A549 (cell line): ENCODE measurements at regions not wholly inside any gene's neighbourhood (a gene's known extent, or its start where the extent isn't known, plus 50 kb on each side); places are given as distances from the start of the nearest gene placed in this dataset.

Experiments
- TF ChIP-seq, protein P1 (sequence below): IDR thresholded peaks from 2 replicates; pipeline ENCODE4 v1.6.1; 2012; ENCODE audit warnings: low read depth, borderline replicate concordance
- TF ChIP-seq, protein P2 (sequence below): fragments of 200-600 bp; sonication (generic); IDR thresholded peaks from 2 replicates; pipeline ENCODE4 v1.6.1; 2016; ENCODE audit warnings: antibody characterized with exemption, mild to moderate bottlenecking, moderate library complexity

DNA sequence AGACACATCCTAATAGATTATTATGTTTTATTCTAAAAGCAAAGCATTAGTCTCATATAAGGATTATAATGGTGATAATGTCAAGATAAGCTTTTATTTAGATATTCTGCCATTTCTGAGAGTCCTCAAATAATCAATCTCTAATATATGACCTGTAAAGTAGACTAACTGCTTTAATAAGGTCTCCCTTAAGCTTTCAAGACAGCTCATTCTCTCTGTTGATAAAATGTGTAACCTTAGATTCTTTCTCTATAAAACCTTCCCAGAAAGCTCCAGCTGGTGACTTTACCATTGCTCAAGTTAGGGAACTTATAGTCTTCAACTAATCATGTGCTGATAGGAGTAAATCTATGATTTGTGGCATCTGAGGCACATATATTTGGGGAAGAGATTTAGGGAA lies 457.8 kb downstream of the MEI4 start:
- TF ChIP-seq, protein P1, sequence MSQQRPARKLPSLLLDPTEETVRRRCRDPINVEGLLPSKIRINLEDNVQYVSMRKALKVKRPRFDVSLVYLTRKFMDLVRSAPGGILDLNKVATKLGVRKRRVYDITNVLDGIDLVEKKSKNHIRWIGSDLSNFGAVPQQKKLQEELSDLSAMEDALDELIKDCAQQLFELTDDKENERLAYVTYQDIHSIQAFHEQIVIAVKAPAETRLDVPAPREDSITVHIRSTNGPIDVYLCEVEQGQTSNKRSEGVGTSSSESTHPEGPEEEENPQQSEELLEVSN, result no peak
- TF ChIP-seq, protein P2, sequence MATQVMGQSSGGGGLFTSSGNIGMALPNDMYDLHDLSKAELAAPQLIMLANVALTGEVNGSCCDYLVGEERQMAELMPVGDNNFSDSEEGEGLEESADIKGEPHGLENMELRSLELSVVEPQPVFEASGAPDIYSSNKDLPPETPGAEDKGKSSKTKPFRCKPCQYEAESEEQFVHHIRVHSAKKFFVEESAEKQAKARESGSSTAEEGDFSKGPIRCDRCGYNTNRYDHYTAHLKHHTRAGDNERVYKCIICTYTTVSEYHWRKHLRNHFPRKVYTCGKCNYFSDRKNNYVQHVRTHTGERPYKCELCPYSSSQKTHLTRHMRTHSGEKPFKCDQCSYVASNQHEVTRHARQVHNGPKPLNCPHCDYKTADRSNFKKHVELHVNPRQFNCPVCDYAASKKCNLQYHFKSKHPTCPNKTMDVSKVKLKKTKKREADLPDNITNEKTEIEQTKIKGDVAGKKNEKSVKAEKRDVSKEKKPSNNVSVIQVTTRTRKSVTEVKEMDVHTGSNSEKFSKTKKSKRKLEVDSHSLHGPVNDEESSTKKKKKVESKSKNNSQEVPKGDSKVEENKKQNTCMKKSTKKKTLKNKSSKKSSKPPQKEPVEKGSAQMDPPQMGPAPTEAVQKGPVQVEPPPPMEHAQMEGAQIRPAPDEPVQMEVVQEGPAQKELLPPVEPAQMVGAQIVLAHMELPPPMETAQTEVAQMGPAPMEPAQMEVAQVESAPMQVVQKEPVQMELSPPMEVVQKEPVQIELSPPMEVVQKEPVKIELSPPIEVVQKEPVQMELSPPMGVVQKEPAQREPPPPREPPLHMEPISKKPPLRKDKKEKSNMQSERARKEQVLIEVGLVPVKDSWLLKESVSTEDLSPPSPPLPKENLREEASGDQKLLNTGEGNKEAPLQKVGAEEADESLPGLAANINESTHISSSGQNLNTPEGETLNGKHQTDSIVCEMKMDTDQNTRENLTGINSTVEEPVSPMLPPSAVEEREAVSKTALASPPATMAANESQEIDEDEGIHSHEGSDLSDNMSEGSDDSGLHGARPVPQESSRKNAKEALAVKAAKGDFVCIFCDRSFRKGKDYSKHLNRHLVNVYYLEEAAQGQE, result no peak
